ENCODE measurements at regions not wholly inside any gene's neighbourhood (a gene's known extent, or its start where the extent isn't known, plus 50 kb on each side); places are given as distances from the start of the nearest gene placed in this dataset.
"Not testable (repeated sequence)": the region's sequence is repeated elsewhere in the genome, so short reads cannot be mapped to it uniquely, and the experiment has no call there.

- DNase-seq (ENCODE audit: low read depth), result no peak
Measured at GRCh38 chr4:65265526-65265925, 404.8 kb downstream of the EPHA5 start.

GRCh38 chr4:65259296-65259695 is 411.0 kb downstream of the EPHA5 start:
- DNase-seq (ENCODE audit: low read depth), result no peak

- DNase-seq (ENCODE audit: low read depth), result no peak
Measured at GRCh38 chr4:65250916-65251315, 419.4 kb downstream of the EPHA5 start.

- no peak for DNase-seq (ENCODE audit: low read depth)
Measured at GRCh38 chr4:65249111-65249510, 421.2 kb downstream of the EPHA5 start.

- no peak for DNase-seq (ENCODE audit: low read depth)
Measured at GRCh38 chr4:65242156-65242846, 428.0 kb downstream of the EPHA5 start.

- no peak for DNase-seq (ENCODE audit: low read depth)
Measured at GRCh38 chr4:65241257-65241997, 428.9 kb downstream of the EPHA5 start.

GRCh38 chr4:65234061-65234460 is 436.2 kb downstream of the EPHA5 start:
- no peak for DNase-seq (ENCODE audit: low read depth)

GRCh38 chr4:65227628-65228027 is 442.7 kb downstream of the EPHA5 start:
- DNase-seq (ENCODE audit: low read depth), result no peak

- DNase-seq (ENCODE audit: low read depth), result no peak
Measured at GRCh38 chr4:65223601-65224000, 446.7 kb downstream of the EPHA5 start.

GRCh38 chr4:65223074-65223473 is 447.2 kb downstream of the EPHA5 start:
- DNase-seq (ENCODE audit: low read depth), result not testable (repeated sequence)

- no peak for DNase-seq (ENCODE audit: low read depth)
Measured at GRCh38 chr4:65217179-65217578, 453.1 kb downstream of the EPHA5 start.

- no peak for DNase-seq (ENCODE audit: low read depth)
Measured at GRCh38 chr4:65202853-65203236, 467.4 kb downstream of the EPHA5 start.

GRCh38 chr4:65202165-65202852 is 468.0 kb downstream of the EPHA5 start:
- DNase-seq (ENCODE audit: low read depth), result no peak

- DNase-seq (ENCODE audit: low read depth), result no peak
Measured at GRCh38 chr4:65195666-65196065, 474.6 kb downstream of the EPHA5 start.

GRCh38 chr4:65195002-65195401 is 475.3 kb downstream of the EPHA5 start:
- DNase-seq (ENCODE audit: low read depth), result no peak

- DNase-seq (ENCODE audit: low read depth), result no peak
Measured at GRCh38 chr4:65193985-65194384, 476.3 kb downstream of the EPHA5 start.

GRCh38 chr4:65190780-65191179 is 479.5 kb downstream of the EPHA5 start:
- DNase-seq (ENCODE audit: low read depth), result no peak

- no peak for DNase-seq (ENCODE audit: low read depth)
Measured at GRCh38 chr4:65175585-65175984, 494.7 kb downstream of the EPHA5 start.

- no peak for DNase-seq (ENCODE audit: low read depth)
Measured at GRCh38 chr4:65170768-65171514, 499.3 kb downstream of the EPHA5 start.

GRCh38 chr4:65167719-65168118 is 502.6 kb downstream of the EPHA5 start:
- DNase-seq (ENCODE audit: low read depth), result no peak

GRCh38 chr4:65152205-65152604 is 518.1 kb downstream of the EPHA5 start:
- no peak for DNase-seq (ENCODE audit: low read depth)

- no peak for DNase-seq (ENCODE audit: low read depth)
Measured at GRCh38 chr4:65139998-65140397, 530.3 kb downstream of the EPHA5 start.

Measured in CMK (cell line).